OCI-LY3 (cell line): ENCODE measurements at regions not wholly inside any gene's neighbourhood (a gene's known extent, or its start where the extent isn't known, plus 50 kb on each side); places are given as distances from the start of the nearest gene placed in this dataset.

Source experiments
- CTCF ChIP-seq: fragments of 200-600, 300-600 bp; sonication (generic); IDR thresholded peaks from 2 replicates; pipeline ENCODE4 v1.5.1; 2014; ENCODE audit warnings: antibody characterized with exemption, low read length, low read depth
- EZH2phosphoT487 ChIP-seq: fragments of 200-600 bp; shearing (Covaris generic); IDR thresholded peaks from 2 replicates; pipeline ENCODE4 v1.6.1; 2018; ENCODE audit warnings: antibody characterized with exemption, mixed run types, low read depth

GRCh38 chr7:96824686-96825085, 115.0 kb upstream of the SEM1 start:
- TF ChIP-seq EZH2phosphoT487: no peak
- TF ChIP-seq CTCF: no peak
